ENCODE measurements at regions not wholly inside any gene's neighbourhood (a gene's known extent, or its start where the extent isn't known, plus 50 kb on each side); places are given as distances from the start of the nearest gene placed in this dataset.

DNA sequence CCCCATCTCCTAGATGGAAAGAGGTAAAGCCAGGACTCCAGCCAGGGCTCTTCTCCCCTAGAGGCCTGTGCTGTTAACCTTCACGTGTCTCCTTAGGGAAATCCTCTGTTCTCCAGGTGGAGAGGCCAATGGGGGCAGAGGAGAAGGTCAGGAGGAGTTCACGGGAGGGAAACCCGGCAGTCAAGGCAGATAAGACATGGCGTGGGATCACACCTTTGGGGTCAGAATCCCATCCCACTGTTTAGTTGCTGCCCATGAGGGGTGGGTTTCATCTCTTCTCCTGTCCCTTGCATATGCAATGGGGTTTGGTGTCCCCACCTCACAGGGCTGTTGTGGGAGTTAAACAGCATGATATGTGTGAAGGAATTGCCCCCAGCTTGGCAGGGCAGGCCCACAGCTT, 469.7 kb downstream of the TBC1D22A start:
- no peak for FAIRE-seq
- TF ChIP-seq PAX5 (IDR thresholded peaks at IDR 0.05; ENCODE audit: insufficient read depth, low read length, severe bottlenecking) (no peak), TAF1 (IDR thresholded peaks at IDR 0.05; ENCODE audit: low read depth, low read length) (no peak), POU2F2 (IDR thresholded peaks at IDR 0.05; ENCODE audit: low read depth, low read length) (no peak), POLR2AphosphoS5 (IDR thresholded peaks at IDR 0.05; ENCODE audit: low read depth, low read length) (no peak), POLR2A (IDR thresholded peaks at IDR 0.05; ENCODE audit: low read depth, low read length) (no peak), SPI1 (IDR thresholded peaks at IDR 0.05; ENCODE audit: low read depth, low read length) (no peak)

DNA sequence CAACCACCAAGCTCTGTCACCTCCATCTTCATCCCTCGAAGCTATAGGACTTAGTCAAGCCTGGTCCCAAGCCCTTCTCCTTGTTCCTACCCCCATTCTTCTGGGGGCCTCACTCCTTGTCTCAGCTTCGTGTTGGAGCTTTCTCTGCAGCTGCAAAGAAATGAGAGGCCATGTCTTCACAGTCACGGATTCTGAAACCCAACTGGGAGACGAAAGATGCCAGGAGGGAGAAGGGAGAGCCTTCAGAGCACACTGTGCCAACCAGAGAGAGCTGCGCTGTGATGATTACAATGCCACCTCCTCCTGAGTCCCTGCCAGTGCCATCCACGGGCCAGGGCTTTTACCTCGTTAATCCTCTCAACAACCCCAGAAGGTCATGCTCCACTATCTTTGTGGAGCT, 469.3 kb downstream of the TBC1D22A start:
- no peak for TF ChIP-seq POLR2A (IDR thresholded peaks at IDR 0.05; ENCODE audit: low read depth, low read length)
- TF ChIP-seq PAX5 (IDR thresholded peaks at IDR 0.05; ENCODE audit: insufficient read depth, low read length, severe bottlenecking), result no peak
- no peak for TF ChIP-seq POU2F2 (IDR thresholded peaks at IDR 0.05; ENCODE audit: low read depth, low read length)
- TF ChIP-seq TAF1 (IDR thresholded peaks at IDR 0.05; ENCODE audit: low read depth, low read length), result no peak
- no peak for DNase-seq (ENCODE audit: insufficient read length, low spot score)
- no peak for FAIRE-seq

More for the DNA sequence above, 469.7 kb downstream of the TBC1D22A start:
- DNase-seq (ENCODE audit: insufficient read length, low spot score), result no peak

DNA sequence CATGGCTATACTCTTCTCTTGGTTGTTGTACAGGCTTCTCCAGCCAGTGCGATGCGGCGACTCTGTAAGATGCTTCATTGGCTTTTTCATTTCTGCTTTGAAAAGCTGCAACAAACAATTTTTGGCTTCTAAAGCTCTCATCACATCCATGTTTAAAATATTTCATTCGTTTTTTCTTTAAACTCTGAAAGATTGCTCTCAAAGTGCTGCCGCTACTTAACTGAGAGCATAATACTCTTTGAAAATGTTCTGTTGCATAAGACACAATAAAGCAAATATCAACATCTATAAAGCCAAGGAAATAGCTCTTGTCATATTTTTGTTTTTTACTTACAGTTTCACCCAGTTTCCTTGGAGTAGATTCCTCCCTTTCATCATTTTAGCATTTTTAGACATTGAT, 468.3 kb downstream of the TBC1D22A start:
- DNase-seq (ENCODE audit: insufficient read length, low spot score) (no peak), FAIRE-seq (no peak)
- TF ChIP-seq POLR2A (IDR thresholded peaks at IDR 0.05; ENCODE audit: low read depth, low read length) (no peak), TAF1 (IDR thresholded peaks at IDR 0.05; ENCODE audit: low read depth, low read length) (no peak), SPI1 (IDR thresholded peaks at IDR 0.05; ENCODE audit: low read depth, low read length) (no peak)

DNA sequence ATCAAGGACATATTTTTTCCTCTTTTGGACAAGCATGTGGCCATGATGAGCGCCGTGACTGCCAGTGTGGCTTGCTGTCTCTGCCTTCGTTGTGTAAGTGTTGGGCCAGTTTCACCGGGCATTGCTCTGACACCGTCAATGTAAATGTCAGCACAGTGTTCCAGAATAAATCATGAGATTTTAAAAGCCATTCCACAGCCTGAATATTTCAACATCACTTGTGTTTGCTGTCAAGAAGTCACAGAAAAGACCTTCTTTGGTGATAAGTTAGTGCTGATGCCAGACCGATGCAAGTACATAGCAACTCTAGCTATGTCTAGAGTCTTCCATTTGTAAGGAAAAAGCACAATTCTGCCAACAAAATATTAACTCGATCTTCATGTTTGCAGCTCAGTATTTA, 467.8 kb downstream of the TBC1D22A start:
- TF ChIP-seq SPI1 (IDR thresholded peaks at IDR 0.05; ENCODE audit: low read depth, low read length) (no peak), POLR2A (IDR thresholded peaks at IDR 0.05; ENCODE audit: low read depth, low read length) (no peak), POU2F2 (IDR thresholded peaks at IDR 0.05; ENCODE audit: low read depth, low read length) (no peak), PAX5 (IDR thresholded peaks at IDR 0.05; ENCODE audit: insufficient read depth, low read length, severe bottlenecking) (no peak), TAF1 (IDR thresholded peaks at IDR 0.05; ENCODE audit: low read depth, low read length) (no peak), POLR2AphosphoS5 (IDR thresholded peaks at IDR 0.05; ENCODE audit: low read depth, low read length) (no peak)
- no peak for FAIRE-seq

DNA sequence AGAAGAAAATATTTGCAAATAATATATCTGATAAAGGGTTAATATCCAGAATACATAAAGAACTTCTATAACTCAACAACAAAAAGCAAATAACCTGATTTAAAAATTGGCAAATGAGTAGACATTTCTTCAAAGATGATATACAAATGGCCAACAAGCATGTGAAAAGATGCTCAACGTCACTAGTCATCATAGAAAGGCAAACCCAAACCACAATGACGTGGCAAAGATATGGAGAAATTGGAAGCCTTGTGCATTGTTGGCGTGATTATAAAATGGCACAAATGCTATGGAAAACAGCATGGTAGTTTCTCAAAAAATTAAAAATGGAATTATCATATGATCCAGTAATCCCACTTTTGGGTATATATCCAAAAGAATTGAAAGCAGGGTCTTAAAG, 466.3 kb downstream of the TBC1D22A start:
- DNase-seq (ENCODE audit: insufficient read length, low spot score) (no peak), FAIRE-seq (no peak)
- TF ChIP-seq POLR2A (IDR thresholded peaks at IDR 0.05; ENCODE audit: low read depth, low read length), result no peak
- no peak for TF ChIP-seq POLR2AphosphoS5 (IDR thresholded peaks at IDR 0.05; ENCODE audit: low read depth, low read length)
- TF ChIP-seq SPI1 (IDR thresholded peaks at IDR 0.05; ENCODE audit: low read depth, low read length), result no peak
- no peak for TF ChIP-seq TAF1 (IDR thresholded peaks at IDR 0.05; ENCODE audit: low read depth, low read length)
- no peak for TF ChIP-seq PAX5 (IDR thresholded peaks at IDR 0.05; ENCODE audit: insufficient read depth, low read length, severe bottlenecking)
- TF ChIP-seq POU2F2 (IDR thresholded peaks at IDR 0.05; ENCODE audit: low read depth, low read length), result no peak

More for the DNA sequence above, 467.8 kb downstream of the TBC1D22A start:
- DNase-seq (ENCODE audit: insufficient read length, low spot score), result no peak

DNA sequence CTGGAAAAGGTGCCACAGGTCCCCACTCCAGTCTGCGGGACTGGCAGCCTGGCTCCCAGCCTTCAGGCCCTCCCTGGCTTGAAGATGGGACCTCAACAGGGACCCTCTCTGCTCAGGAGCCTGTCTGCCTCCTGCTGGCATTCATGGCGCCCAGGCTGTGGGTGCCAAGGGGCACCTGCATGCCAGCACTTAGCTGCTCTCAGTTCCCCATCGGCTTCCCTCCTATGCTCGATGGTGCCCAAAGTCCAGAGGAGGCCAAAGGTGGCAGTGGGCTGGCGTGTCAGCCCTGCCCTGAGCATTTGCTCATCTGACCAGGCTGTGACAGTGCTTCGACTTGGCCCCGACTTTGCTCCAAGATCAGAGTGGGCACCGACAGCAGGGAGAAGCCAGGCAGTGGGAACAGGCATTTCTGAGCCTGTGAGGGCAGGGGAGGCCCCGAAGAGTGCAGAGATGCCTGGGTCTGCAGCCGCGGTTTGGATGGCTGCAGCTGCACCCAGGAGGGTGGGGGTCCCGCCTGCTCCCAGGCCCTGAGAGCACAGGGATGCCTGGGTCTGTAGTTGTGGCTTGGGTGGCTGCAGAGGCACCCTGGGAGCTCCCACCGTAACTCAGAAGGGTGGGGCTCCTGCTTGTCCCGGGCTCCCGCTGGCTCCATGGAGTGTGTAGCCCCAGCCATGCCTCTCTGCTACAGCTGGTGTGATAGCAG, 463.6 kb downstream of the TBC1D22A start:
- TF ChIP-seq POLR2A (IDR thresholded peaks at IDR 0.05; ENCODE audit: low read depth, low read length), result no peak
- TF ChIP-seq POU2F2 (IDR thresholded peaks at IDR 0.05; ENCODE audit: low read depth, low read length), result no peak
- TF ChIP-seq SPI1 (IDR thresholded peaks at IDR 0.05; ENCODE audit: low read depth, low read length), result no peak
- no peak for TF ChIP-seq PAX5 (IDR thresholded peaks at IDR 0.05; ENCODE audit: insufficient read depth, low read length, severe bottlenecking)
- TF ChIP-seq TAF1 (IDR thresholded peaks at IDR 0.05; ENCODE audit: low read depth, low read length), result no peak
- no peak for TF ChIP-seq POLR2AphosphoS5 (IDR thresholded peaks at IDR 0.05; ENCODE audit: low read depth, low read length)
- DNase-seq (ENCODE audit: insufficient read length, low spot score) (no peak), FAIRE-seq (no peak)

DNA sequence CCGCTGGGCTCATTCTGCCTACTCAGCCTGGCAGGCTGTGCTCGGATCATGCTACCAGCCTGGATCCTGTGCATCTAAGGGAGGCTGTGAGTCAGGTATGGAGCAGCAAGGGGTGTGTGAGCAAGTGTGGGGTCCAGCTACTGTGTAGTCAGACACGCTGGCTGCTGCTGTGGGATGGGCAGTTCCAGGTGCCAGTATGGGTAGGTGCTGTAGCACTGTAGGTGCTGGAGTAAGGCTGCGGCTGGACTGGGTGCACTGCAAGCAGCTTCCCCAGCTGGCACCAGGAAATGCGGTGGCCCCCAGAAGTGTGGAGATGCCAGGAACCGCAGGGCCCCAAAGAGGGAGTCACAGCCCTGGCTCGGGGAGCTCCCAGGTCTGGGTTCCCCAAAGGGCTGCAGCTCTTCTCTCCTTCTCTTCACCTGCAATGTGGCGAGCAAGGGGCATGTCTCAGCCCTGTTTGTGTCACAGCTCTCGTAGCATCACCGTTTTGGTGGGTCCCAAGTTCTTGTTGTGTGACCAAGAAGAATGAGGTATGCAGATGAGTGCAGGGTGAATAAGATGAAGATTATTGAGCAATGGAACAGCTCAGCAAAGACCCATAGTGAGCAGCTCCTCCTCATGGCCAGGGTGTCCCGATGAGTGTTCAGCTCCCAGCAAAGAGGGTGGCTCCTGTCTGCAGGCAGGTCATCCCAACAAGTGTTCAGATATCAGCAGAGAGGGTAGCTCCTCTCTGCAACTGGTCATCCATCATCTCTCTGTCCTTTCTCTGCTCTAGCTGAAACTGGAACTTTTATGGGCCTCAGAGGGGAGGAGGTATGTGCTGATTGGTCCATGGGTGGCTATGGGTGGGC, 462.9 kb downstream of the TBC1D22A start:
- TF ChIP-seq POLR2A (IDR thresholded peaks at IDR 0.05; ENCODE audit: low read depth, low read length) (no peak), POU2F2 (IDR thresholded peaks at IDR 0.05; ENCODE audit: low read depth, low read length) (no peak), POLR2AphosphoS5 (IDR thresholded peaks at IDR 0.05; ENCODE audit: low read depth, low read length) (no peak), PAX5 (IDR thresholded peaks at IDR 0.05; ENCODE audit: insufficient read depth, low read length, severe bottlenecking) (no peak), TAF1 (IDR thresholded peaks at IDR 0.05; ENCODE audit: low read depth, low read length) (no peak), SPI1 (IDR thresholded peaks at IDR 0.05; ENCODE audit: low read depth, low read length) (no peak)
- no peak for DNase-seq (ENCODE audit: insufficient read length, low spot score)
- no peak for FAIRE-seq

Data from GM12891 (cell line).